IPS-20b (cell line): ENCODE measurements at regions not wholly inside any gene's neighbourhood (a gene's known extent, or its start where the extent isn't known, plus 50 kb on each side); places are given as distances from the start of the nearest gene placed in this dataset.

Source experiments
- H3K27ac ChIP-seq: one replicate; pipeline ENCODE4 v1.5.1; 2013; ENCODE audit warnings: low read length
- H3K27me3 ChIP-seq: 2 replicates; pipeline ENCODE4 v1.6.1; 2013; ENCODE audit warnings: mild to moderate bottlenecking, low read length, inconsistent platforms; ENCODE audit not compliant: insufficient read depth
- H3K36me3 ChIP-seq: 2 replicates; pipeline ENCODE4 v1.6.1; 2013; ENCODE audit warnings: low read depth, mild to moderate bottlenecking, inconsistent platforms, low read length, moderate library complexity; ENCODE audit not compliant: insufficient read depth
- H3K4me1 ChIP-seq: 2 replicates; pipeline ENCODE4 v1.6.1; 2013; ENCODE audit warnings: mild to moderate bottlenecking, control low read depth, inconsistent platforms, low read length, moderate library complexity; ENCODE audit not compliant: insufficient read depth
- H3K4me3 ChIP-seq: 2 replicates; pipeline ENCODE4 v1.5.1; 2013; ENCODE audit warnings: mild to moderate bottlenecking, low read length, inconsistent platforms
- H3K9ac ChIP-seq: 2 replicates; pipeline ENCODE4 v1.6.1; 2013; ENCODE audit warnings: low read depth, mild to moderate bottlenecking, inconsistent platforms, low read length, moderate library complexity
- H3K9me3 ChIP-seq: 2 replicates; pipeline ENCODE4 v1.6.1; 2013; ENCODE audit warnings: mild to moderate bottlenecking, low read depth, low read length, inconsistent platforms; ENCODE audit not compliant: insufficient read depth

DNA sequence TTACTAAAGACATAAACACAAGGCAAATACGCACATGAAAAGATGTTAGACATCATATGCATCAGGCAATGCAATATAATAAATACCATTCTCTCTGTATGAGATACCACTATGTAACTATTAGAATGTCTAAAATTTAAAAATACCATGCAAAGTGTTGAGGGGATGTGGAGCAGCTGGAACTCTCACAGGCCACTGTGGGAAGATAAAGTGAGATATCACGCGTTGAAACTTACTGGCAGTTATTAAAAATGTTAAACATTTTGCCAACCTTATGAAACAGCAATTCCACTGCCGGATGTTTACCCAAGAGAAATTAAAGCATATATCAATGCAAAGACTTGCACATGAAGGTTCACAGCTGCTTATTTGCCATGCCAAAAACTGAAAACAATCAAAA, 556.7 kb downstream of the LRRC70 start:
- H3K4me1 ChIP-seq = no peaks in the 10 kb centered on the region
- no peaks in the 10 kb centered on the region for H3K27me3 ChIP-seq
- H3K9ac ChIP-seq = no peak overlapping the region
- no peak overlapping the region for H3K27ac ChIP-seq
- H3K36me3 ChIP-seq = no peaks in the 10 kb centered on the region
- no peak overlapping the region for H3K4me3 ChIP-seq
- H3K9me3 ChIP-seq = no peaks in the 10 kb centered on the region

DNA sequence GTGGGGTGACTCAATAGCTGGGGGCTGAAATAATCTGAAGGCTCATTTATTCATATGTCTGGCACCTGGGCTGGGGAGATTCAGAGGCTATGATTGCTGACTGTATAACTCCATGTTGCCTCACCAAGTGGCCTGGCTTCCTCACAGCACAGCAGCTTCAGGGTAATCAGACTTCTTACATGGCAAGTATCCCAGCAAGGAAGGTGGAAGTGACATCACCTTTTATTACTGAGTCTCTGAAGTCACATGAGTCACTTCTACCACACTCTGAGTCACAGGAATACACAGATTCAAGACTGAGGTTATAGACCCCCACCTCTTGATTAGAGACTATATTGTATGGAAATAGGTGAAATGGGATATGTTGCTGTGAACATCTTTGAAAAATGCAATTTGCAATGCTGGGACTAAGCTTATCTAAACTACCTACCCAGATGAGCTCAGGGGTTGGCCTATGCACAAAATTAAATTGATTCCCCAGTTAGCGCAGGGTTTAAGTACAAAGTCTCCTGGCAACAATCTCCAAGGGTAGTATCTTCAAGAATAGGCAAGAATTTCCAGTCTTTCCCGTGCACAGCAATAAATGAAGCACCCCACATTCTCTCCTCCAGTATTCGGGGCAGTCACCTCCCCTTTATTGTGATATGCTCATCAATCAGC, 553.1 kb downstream of the LRRC70 start:
- Histone ChIP-seq H3K9me3 (no peaks in the 10 kb centered on the region), H3K27ac (no peak overlapping the region), H3K9ac (no peak overlapping the region), H3K27me3 (no peaks in the 10 kb centered on the region), H3K36me3 (no peaks in the 10 kb centered on the region), H3K4me1 (no peaks in the 10 kb centered on the region; the same call in 1 of the 2 replicates), H3K4me3 (no peak overlapping the region)

DNA sequence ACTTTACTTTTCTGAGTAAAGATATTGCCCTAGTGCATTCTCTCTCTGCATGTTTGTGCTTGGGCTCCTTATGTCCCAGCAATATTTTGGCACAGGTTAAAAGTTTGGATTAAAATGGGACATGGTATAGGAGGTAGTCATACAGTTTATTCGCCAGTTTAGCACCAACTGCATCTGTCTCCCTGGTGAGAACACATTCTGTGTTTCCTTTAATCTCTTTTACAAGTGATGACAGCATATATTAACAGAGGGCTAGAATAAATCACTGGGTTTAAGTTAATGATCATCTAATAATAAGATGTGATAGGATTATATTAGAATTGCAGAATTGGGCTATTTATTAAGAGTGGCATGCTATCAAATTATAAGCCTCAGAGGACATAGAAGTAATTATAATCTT, 550.1 kb downstream of the LRRC70 start:
- Histone ChIP-seq H3K4me1 (no peaks in the 10 kb centered on the region; the same call in none of the 2 replicates), H3K27me3 (no peaks in the 10 kb centered on the region), H3K9ac (no peak overlapping the region), H3K4me3 (no peak overlapping the region), H3K36me3 (no peaks in the 10 kb centered on the region), H3K9me3 (no peaks in the 10 kb centered on the region), H3K27ac (no peak overlapping the region)

DNA sequence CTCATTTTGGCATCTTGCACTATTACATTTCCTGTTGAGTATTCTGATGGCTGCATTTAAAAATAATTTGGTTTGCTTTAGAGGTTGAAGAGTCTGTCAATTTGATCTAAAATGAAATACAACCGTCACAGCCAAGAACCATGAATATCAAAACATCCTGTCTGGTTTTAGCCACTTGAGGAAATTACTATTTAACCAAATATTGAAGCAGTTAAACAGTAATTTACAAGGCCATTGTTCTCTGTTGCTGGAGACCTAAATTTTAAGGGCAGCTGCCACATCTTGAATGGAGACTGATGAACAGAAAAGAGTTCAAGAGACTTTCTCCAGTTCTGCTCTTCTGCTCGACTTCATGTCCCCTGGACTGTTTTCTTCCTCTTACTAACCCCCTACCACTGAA, 549.4 kb downstream of the LRRC70 start:
- H3K9me3 ChIP-seq = no peaks in the 10 kb centered on the region
- no peaks in the 10 kb centered on the region for H3K27me3 ChIP-seq
- no peaks in the 10 kb centered on the region for H3K36me3 ChIP-seq
- no peaks in the 10 kb centered on the region; the same call in none of the 2 replicates for H3K4me1 ChIP-seq
- no peak overlapping the region for H3K27ac ChIP-seq
- H3K4me3 ChIP-seq = no peak overlapping the region
- no peak overlapping the region for H3K9ac ChIP-seq

DNA sequence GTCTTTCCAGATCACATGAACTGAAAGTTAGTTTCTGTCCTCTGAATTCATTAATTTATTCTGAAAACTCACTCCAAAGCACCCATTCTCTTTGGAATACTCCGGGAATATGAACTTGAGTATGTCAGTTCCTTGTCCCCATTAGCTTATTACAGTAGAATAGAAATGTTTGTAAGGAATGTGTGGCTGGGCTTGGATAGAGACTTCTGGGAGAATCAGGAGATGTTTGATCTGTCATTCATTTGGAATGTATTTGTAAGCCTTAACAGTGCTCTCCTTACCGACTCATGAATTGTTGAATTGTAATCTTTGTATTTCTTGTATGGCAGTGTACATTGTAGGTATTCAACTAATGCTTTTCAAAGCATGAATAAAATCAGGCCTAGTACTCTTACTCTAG, 548.4 kb downstream of the LRRC70 start:
- no peaks in the 10 kb centered on the region; the same call in none of the 2 replicates for H3K4me1 ChIP-seq

DNA sequence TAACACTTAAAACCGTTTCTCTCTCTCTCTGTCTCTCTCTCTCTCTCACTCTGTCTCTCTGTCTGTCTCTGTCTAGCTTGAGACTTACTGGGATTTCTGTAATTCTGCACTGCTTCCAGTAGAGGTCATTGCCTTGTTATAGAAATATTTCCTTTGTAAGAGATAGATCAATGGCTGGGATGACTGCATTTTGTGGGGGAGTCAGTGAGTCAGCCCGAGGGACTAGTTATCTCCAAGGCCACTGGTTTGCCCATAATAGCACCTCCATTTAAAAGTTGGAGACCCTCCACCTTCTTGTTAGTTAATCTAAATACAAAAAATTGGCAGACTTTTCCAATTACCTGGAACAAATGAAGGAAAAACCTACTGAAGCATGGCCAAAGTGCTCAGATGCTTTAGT, 547.2 kb downstream of the LRRC70 start:
- no peaks in the 10 kb centered on the region for H3K9me3 ChIP-seq
- no peak overlapping the region for H3K4me3 ChIP-seq
- no peaks in the 10 kb centered on the region for H3K36me3 ChIP-seq
- H3K27ac ChIP-seq = no peak overlapping the region
- H3K4me1 ChIP-seq = no peaks in the 10 kb centered on the region; the same call in none of the 2 replicates
- H3K27me3 ChIP-seq = no peaks in the 10 kb centered on the region
- H3K9ac ChIP-seq = no peak overlapping the region

More for the DNA sequence above, 548.4 kb downstream of the LRRC70 start:
- Histone ChIP-seq H3K27ac (no peak overlapping the region), H3K9me3 (no peaks in the 10 kb centered on the region), H3K4me3 (no peak overlapping the region), H3K9ac (no peak overlapping the region), H3K36me3 (no peaks in the 10 kb centered on the region), H3K27me3 (no peaks in the 10 kb centered on the region)

DNA sequence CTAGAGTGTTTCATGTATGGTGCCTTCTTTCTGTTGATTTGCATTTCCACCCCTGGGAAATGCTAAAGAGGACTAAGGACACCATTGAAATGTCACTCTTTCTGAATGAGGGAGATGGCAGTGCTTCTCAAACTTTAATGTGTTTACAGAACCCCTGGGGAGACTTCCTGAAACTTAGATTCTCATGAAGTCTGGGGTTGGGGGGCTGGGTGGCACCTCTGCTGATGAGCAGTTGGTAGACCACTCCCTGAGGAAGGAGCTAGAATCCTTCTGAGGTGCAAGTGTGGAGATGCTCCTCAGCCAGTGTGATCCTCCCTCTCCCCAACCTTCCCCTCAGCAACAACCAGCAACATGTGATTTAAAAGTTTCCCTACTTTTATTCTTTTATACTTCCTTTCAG, 546.8 kb downstream of the LRRC70 start:
- no peak overlapping the region for H3K9ac ChIP-seq
- no peak overlapping the region for H3K27ac ChIP-seq
- H3K4me3 ChIP-seq = no peak overlapping the region
- H3K9me3 ChIP-seq = no peaks in the 10 kb centered on the region
- H3K36me3 ChIP-seq = no peaks in the 10 kb centered on the region
- H3K27me3 ChIP-seq = no peaks in the 10 kb centered on the region
- no peaks in the 10 kb centered on the region; the same call in none of the 2 replicates for H3K4me1 ChIP-seq

DNA sequence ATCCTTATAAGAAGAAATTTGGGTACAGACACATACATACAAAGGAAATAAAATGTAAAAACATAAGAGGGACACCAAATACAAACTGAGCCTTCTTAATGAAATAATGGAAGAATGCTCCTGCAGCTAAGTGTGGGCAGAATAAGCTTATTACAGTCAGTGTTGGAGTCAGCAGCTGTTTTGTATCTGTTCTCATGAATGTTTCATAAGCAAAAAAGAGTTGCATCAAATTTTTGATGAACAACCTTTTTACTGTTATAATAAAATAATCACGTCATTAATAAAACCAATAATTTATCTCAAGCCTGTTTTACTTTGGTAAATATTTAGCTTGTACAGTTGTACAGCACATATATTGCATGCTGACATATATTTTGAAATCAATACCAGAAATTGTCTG, 545.6 kb downstream of the LRRC70 start:
- Histone ChIP-seq H3K27ac (no peak overlapping the region), H3K9ac (no peak overlapping the region), H3K27me3 (no peaks in the 10 kb centered on the region), H3K36me3 (no peaks in the 10 kb centered on the region), H3K9me3 (no peaks in the 10 kb centered on the region), H3K4me1 (no peaks in the 10 kb centered on the region; the same call in none of the 2 replicates), H3K4me3 (no peak overlapping the region)

DNA sequence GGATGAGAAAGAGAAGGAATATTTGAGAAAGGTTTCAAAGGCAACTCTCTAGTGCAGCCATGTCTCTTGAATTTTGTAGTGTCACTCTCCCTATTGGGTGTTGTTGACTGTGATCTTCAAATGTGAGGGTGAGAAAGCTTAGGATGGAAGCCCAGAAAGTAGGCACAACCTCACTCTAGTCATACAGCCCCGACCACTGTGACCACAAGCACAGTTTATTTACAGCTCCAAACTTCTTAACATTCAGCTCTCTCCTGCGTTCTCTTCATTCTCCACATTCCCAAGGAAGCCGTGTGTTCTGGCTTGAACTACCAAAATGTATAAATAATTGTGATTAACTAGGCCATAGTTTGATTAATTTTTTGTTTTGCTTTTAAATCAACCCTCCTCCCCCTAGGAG, 542.9 kb downstream of the LRRC70 start:
- no peaks in the 10 kb centered on the region for H3K9me3 ChIP-seq

DNA sequence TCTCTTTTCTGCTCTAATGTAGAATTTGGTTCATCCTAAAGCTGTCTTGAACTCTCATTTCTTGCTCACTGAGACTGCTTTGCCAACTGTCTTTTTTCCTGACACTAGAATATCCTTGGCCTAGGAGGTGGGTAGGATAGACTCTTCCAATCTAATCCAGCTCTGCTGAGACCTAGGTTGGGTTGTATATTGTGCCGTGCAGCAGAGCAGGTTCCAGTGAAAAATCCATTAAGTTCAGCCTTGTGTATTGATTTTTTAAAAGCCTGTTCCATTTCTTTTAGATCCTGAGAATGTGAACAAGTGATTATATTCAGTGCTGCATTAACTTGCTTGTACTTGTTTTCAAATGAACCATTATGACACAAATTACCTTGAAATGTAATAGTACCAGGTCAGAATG, 539.6 kb downstream of the LRRC70 start:
- Histone ChIP-seq H3K4me1 (peaks cover 3% of the 10 kb centered on the region; the same call in 1 of the 2 replicates), H3K27me3 (no peaks in the 10 kb centered on the region), H3K9me3 (no peaks in the 10 kb centered on the region), H3K36me3 (no peaks in the 10 kb centered on the region), H3K9ac (no peak overlapping the region), H3K4me3 (no peak overlapping the region), H3K27ac (no peak overlapping the region)

More for the DNA sequence above, 542.9 kb downstream of the LRRC70 start:
- H3K27me3 ChIP-seq = no peaks in the 10 kb centered on the region
- no peak overlapping the region for H3K9ac ChIP-seq
- no peaks in the 10 kb centered on the region; the same call in 1 of the 2 replicates for H3K4me1 ChIP-seq
- H3K27ac ChIP-seq = no peak overlapping the region
- H3K36me3 ChIP-seq = no peaks in the 10 kb centered on the region
- no peak overlapping the region for H3K4me3 ChIP-seq

DNA sequence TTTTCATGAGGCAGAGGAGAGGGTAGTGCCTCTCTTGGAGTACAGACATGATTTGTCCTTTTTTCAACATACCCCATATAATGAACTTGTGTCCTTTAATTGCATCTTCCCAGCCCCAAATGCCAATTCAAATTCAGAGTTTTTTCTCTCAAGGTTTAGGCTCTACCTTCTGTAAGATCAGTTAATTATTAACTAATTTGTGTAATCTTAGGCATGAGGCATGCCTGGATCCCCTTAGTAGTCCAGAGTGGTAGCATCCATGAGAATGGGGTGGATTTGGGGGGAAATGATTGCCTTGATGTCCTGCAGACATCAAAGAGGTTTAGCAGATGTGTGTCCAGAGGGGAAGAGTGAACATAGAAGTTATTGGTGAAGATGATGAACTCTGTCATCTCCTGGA, 533.3 kb downstream of the LRRC70 start:
- H3K9me3 ChIP-seq = no peaks in the 10 kb centered on the region
- no peak overlapping the region for H3K9ac ChIP-seq
- no peaks in the 10 kb centered on the region for H3K27me3 ChIP-seq
- no peak overlapping the region for H3K27ac ChIP-seq
- H3K4me3 ChIP-seq = no peak overlapping the region
- no peaks in the 10 kb centered on the region for H3K36me3 ChIP-seq
- H3K4me1 ChIP-seq = peaks cover 3% of the 10 kb centered on the region; the same call in 1 of the 2 replicates

DNA sequence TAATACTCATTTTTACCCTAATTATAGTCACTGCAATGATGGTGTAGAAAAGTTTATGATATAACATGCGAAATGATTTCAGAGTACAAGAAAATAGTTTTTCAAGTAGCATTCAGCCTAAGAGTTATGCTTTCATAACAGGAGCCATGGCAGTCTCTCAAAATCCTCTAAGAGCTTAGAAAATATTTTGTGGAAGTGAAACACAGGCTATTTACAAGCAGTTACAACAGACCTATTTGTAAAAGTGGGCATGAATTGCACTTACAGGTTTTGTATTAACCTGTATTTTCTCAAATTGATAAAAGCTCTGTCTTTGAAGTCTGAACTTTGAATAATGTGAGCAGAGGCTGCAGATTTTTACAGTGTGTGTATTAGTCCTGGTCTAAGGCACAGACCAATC, 523.3 kb downstream of the LRRC70 start:
- no peak overlapping the region for H3K9ac ChIP-seq
- no peaks in the 10 kb centered on the region for H3K4me1 ChIP-seq
- H3K27me3 ChIP-seq = no peaks in the 10 kb centered on the region
- H3K4me3 ChIP-seq = no peak overlapping the region
- H3K27ac ChIP-seq = no peak overlapping the region
- H3K9me3 ChIP-seq = no peaks in the 10 kb centered on the region
- H3K36me3 ChIP-seq = no peaks in the 10 kb centered on the region
